ENCODE measurements at regions not wholly inside any gene's neighbourhood (a gene's known extent, or its start where the extent isn't known, plus 50 kb on each side); places are given as distances from the start of the nearest gene placed in this dataset.

- TF ChIP-seq SUZ12 (IDR thresholded peaks at IDR 0.05; ENCODE audit: extremely low read depth, insufficient read depth, insufficient read length) (no peak), ZNF274 (IDR thresholded peaks at IDR 0.05; ENCODE audit: low read depth, low read length) (no peak), YY1 (IDR thresholded peaks at IDR 0.05; ENCODE audit: insufficient read depth, insufficient read length) (no peak)
Observed at GRCh38 chr2:234733795-234734600, 217.8 kb upstream of the SH3BP4 start.

Data from NT2/D1 (cell line).